ENCODE measurements at regions not wholly inside any gene's neighbourhood (a gene's known extent, or its start where the extent isn't known, plus 50 kb on each side); places are given as distances from the start of the nearest gene placed in this dataset.

GRCh38 chr2:215793747-215794595 is 219.4 kb downstream of the MREG start (continued):
- peak; percentile 42 for TF ChIP-seq ZNF770 (CRISPR knock-in tag; IDR thresholded peaks at IDR 0.05)
- peak; percentile 96 for TF ChIP-seq HOMEZ (CRISPR knock-in tag; IDR thresholded peaks at IDR 0.05; ENCODE audit: low read depth)
- no peak for TF ChIP-seq BCL3 (CRISPR knock-in tag; IDR thresholded peaks at IDR 0.05)
- peak; percentile 99 for TF ChIP-seq HMG20A (CRISPR knock-in tag; IDR thresholded peaks at IDR 0.05; ENCODE audit: borderline replicate concordance)
- TF ChIP-seq ZFP82 (CRISPR knock-in tag; IDR thresholded peaks at IDR 0.05; ENCODE audit: borderline replicate concordance) = 0 out of 2 replicates have a peak, but pooled peaks have one; percentile 59
- TF ChIP-seq ZNF124 (CRISPR knock-in tag; IDR thresholded peaks at IDR 0.05) = no peak; the same call in 1 of the 2 replicates
- TF ChIP-seq MYC (CRISPR knock-in tag; IDR thresholded peaks at IDR 0.05; ENCODE audit: borderline replicate concordance) = no peak; the same call in 1 of the 2 replicates
- TF ChIP-seq MAX (IDR thresholded peaks at IDR 0.05) = peak; percentile 83
- TF ChIP-seq TMF1 (CRISPR knock-in tag; IDR thresholded peaks at IDR 0.05; ENCODE audit: low read depth) = peak; percentile 51; the same call in 1 of the 2 replicates
- TF ChIP-seq PRDM15 (CRISPR knock-in tag; IDR thresholded peaks at IDR 0.05) = peak; percentile 56
- no peak for TF ChIP-seq ZBTB1 (CRISPR knock-in tag; IDR thresholded peaks at IDR 0.05; ENCODE audit: borderline replicate concordance)
- TF ChIP-seq ZBTB38 (CRISPR knock-in tag; IDR thresholded peaks at IDR 0.05) = no peak
- peak; percentile 79; the same call in 1 of the 2 replicates for TF ChIP-seq ZSCAN12 (CRISPR knock-in tag; IDR thresholded peaks at IDR 0.05)
- no peak for TF ChIP-seq NFE2L1 (CRISPR knock-in tag; IDR thresholded peaks at IDR 0.05; ENCODE audit: borderline replicate concordance)
- TF ChIP-seq ZNF850 (CRISPR knock-in tag; conservative IDR thresholded peaks at IDR 0.05) = no peak
- TF ChIP-seq ZNF282 (IDR thresholded peaks at IDR 0.05; ENCODE audit: partially characterized antibody) = no peak
- TF ChIP-seq USF2 (IDR thresholded peaks at IDR 0.05; ENCODE audit: low read depth, low read length) = no peak
- no peak for TF ChIP-seq USF2 (CRISPR knock-in tag; IDR thresholded peaks at IDR 0.05; ENCODE audit: borderline replicate concordance)

Data from HepG2 (cell line).